GDM1 (cell line): ENCODE measurements at regions not wholly inside any gene's neighbourhood (a gene's known extent, or its start where the extent isn't known, plus 50 kb on each side); places are given as distances from the start of the nearest gene placed in this dataset.

ENCODE experiments used
- DNase-seq: peaks from one replicate; lab custom pipeline; 2025; lab: John Stamatoyannopoulos, UW

GRCh38 chr22:27391092-27391770, 410.3 kb downstream of the MN1 start:
- no peak for DNase-seq

- no peak for DNase-seq
Observed at GRCh38 chr22:27393371-27393770, 408.2 kb downstream of the MN1 start.

GRCh38 chr22:27394806-27395404, 406.7 kb downstream of the MN1 start:
- no peak for DNase-seq

- DNase-seq = no peak
Observed at GRCh38 chr22:27397036-27397953, 404.3 kb downstream of the MN1 start.

- DNase-seq = no peak
Observed at GRCh38 chr22:27397954-27398342, 403.6 kb downstream of the MN1 start.

GRCh38 chr22:27399161-27399560, 402.4 kb downstream of the MN1 start:
- DNase-seq = no peak

GRCh38 chr22:27400811-27401210, 400.7 kb downstream of the MN1 start:
- DNase-seq = no peak

- DNase-seq = no peak
Observed at GRCh38 chr22:27401321-27401720, 400.2 kb downstream of the MN1 start.

GRCh38 chr22:27404441-27404840, 397.1 kb downstream of the MN1 start:
- no peak for DNase-seq

GRCh38 chr22:27405672-27406388, 395.7 kb downstream of the MN1 start:
- peak; percentile 56 for DNase-seq

- DNase-seq = no peak
Observed at GRCh38 chr22:27406389-27406861, 395.1 kb downstream of the MN1 start.

- DNase-seq = no peak
Observed at GRCh38 chr22:27407369-27407985, 394.1 kb downstream of the MN1 start.

GRCh38 chr22:27408068-27408467, 393.5 kb downstream of the MN1 start:
- peak; percentile 7 for DNase-seq

GRCh38 chr22:27409299-27409698, 392.3 kb downstream of the MN1 start:
- DNase-seq = peak; percentile 33

- no peak for DNase-seq
Observed at GRCh38 chr22:27412866-27413445, 388.6 kb downstream of the MN1 start.

GRCh38 chr22:27413702-27414101, 387.9 kb downstream of the MN1 start:
- DNase-seq = no peak

GRCh38 chr22:27416511-27417420, 384.8 kb downstream of the MN1 start:
- no peak for DNase-seq

- DNase-seq = no peak
Observed at GRCh38 chr22:27417421-27417814, 384.1 kb downstream of the MN1 start.

GRCh38 chr22:27418261-27418660, 383.3 kb downstream of the MN1 start:
- no peak for DNase-seq

- DNase-seq = no peak
Observed at GRCh38 chr22:27419473-27419872, 382.1 kb downstream of the MN1 start.
